Neural crest cell (in vitro differentiated cells): ENCODE measurements at regions not wholly inside any gene's neighbourhood (a gene's known extent, or its start where the extent isn't known, plus 50 kb on each side); places are given as distances from the start of the nearest gene placed in this dataset.

Source experiments
- DNase-seq: peaks from one replicate; pipeline ENCODE4 v3.0.0; 2021; ENCODE audit warnings: low read depth, mixed read lengths, low spot score
- H3K27ac Mint-ChIP-seq: one replicate; pipeline ENCODE4 v1.8.0; 2021; ENCODE audit warnings: mild to moderate bottlenecking, mixed read lengths; ENCODE audit not compliant: unreplicated experiment
- H3K27me3 Mint-ChIP-seq: 2 replicates; pipeline ENCODE4 v1.8.0; 2021; ENCODE audit warnings: low read depth, mild to moderate bottlenecking, mixed read lengths
- H3K36me3 Mint-ChIP-seq: 2 replicates; pipeline ENCODE4 v1.8.0; 2021; ENCODE audit warnings: low read depth, mild to moderate bottlenecking, mixed read lengths
- H3K4me1 Mint-ChIP-seq: 2 replicates; pipeline ENCODE4 v1.8.0; 2021; ENCODE audit warnings: mixed read lengths
- H3K4me3 Mint-ChIP-seq: one replicate; pipeline ENCODE4 v1.8.0; 2021; ENCODE audit warnings: mild to moderate bottlenecking, mixed read lengths
- H3K9me3 Mint-ChIP-seq: 2 replicates; pipeline ENCODE4 v1.8.0; 2021; ENCODE audit warnings: mixed read lengths
- CTCF ChIP-seq: fragments of 200-600 bp; sonication (generic); conservative IDR thresholded peaks from 2 replicates; pipeline ENCODE4 v1.5.0; 2021; ENCODE audit warnings: antibody characterized with exemption, mild to moderate bottlenecking

- peak; percentile 59 for DNase-seq
- Mint-ChIP-seq H3K4me1 (peaks cover 26% of the 10 kb centered on the region), H3K27me3 (no peaks in the 10 kb centered on the region), H3K9me3 (peaks cover 17% of the 10 kb centered on the region), H3K4me3 (peak overlapping the region; percentile 86), H3K36me3 (peaks cover 20% of the 10 kb centered on the region), H3K27ac (peak overlapping the region; percentile 99)
- TF ChIP-seq CTCF: no peak
Observed at GRCh38 chr15:94844538-94845389, 613.4 kb downstream of the MCTP2 start.

DNA sequence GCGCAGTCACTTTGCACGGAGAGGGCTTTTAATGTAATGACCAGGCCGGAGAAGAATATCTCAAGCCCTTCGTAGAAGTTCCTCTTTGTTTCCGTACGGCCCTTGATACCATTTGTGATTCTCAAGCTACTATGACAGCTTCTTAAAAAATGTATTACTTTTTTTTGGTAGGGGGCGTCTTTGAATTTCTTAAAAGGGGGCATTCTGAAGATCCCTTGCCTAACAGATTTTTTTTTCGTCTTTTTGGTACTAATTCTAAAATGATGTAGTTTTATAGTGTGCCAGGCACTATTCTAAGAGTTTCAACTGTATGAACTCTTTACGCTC, 614.0 kb downstream of the MCTP2 start:
- H3K9me3 Mint-ChIP-seq: peaks cover 19% of the 10 kb centered on the region
- DNase-seq: no peak
- H3K27ac Mint-ChIP-seq: peak overlapping the region; percentile 99
- H3K4me1 Mint-ChIP-seq: peaks cover 26% of the 10 kb centered on the region
- TF ChIP-seq CTCF: peak; percentile 13
- peak overlapping the region; percentile 86 for H3K4me3 Mint-ChIP-seq
- H3K27me3 Mint-ChIP-seq: no peaks in the 10 kb centered on the region
- H3K36me3 Mint-ChIP-seq: peaks cover 20% of the 10 kb centered on the region

DNA sequence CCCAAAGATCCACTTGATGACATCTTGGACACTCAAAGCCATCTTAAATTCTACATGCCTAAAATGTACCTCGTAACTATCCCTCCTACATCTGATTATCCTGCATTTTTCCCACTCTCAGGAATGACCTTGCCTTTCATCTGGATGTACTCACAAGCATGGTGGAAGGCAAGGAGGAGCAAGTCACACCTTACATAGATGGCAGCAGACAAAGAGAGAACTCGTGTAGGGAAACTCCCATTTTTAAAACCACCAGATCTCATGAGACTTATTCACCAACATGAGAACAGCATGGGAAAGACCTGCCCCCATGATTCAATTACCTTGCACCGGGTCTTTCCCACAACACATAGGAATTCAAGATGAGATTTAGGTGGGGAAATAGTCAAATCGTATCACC, 616.0 kb downstream of the MCTP2 start:
- Mint-ChIP-seq H3K27ac (no peak overlapping the region), H3K36me3 (peaks cover 17% of the 10 kb centered on the region), H3K4me3 (no peak overlapping the region), H3K9me3 (peaks cover 14% of the 10 kb centered on the region), H3K27me3 (no peaks in the 10 kb centered on the region), H3K4me1 (peaks cover 26% of the 10 kb centered on the region)
- no peak for TF ChIP-seq CTCF
- no peak for DNase-seq

DNA sequence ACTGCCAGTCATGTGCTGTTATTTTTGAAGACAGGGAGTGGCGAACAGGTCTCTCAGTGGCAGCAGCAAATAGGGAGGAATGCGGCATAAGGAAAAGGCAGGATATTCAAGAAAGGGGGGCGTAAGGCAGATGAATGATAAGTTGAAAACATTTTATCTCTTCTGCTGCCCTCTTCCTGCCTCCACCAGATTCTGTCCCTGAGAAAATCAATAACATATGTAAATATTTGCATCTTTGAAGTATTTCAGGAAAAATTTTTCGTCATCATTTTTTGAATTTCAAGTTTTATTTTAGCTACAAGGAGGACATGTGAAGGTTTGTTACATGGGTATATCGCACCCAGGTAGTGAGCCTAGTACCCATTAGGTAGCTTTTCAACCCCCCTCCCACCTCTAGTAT, 616.7 kb downstream of the MCTP2 start:
- no peak for TF ChIP-seq CTCF
- Mint-ChIP-seq H3K9me3 (peaks cover 14% of the 10 kb centered on the region), H3K4me3 (peak overlapping the region; percentile 6), H3K27me3 (no peaks in the 10 kb centered on the region), H3K4me1 (peaks cover 26% of the 10 kb centered on the region), H3K27ac (no peak overlapping the region), H3K36me3 (peaks cover 17% of the 10 kb centered on the region)
- DNase-seq: no peak

DNA sequence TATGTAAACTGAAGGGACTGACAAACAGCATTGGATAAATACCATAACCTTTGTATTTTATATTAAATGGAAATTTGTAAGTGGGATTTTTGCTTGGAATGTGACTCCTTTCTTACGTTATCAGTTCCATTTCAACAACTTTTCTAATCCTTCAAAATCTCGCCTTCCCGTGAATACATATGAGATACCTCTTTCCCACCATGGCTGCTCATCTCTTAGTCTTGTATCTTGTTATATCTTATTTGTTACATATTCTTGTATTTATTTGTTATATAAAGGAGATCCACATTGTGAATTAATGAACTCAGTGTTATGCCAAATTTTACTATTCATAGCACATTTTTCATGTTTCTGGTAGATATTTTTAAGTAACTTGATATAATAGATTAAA, 623.7 kb downstream of the MCTP2 start:
- Mint-ChIP-seq H3K27me3 (no peaks in the 10 kb centered on the region), H3K27ac (no peak overlapping the region), H3K4me3 (no peak overlapping the region), H3K4me1 (no peaks in the 10 kb centered on the region), H3K36me3 (peaks cover 10% of the 10 kb centered on the region), H3K9me3 (peaks cover 3% of the 10 kb centered on the region)
- TF ChIP-seq CTCF: no peak
- no peak for DNase-seq
